Mesendoderm (in vitro differentiated cells): ENCODE measurements at regions not wholly inside any gene's neighbourhood (a gene's known extent, or its start where the extent isn't known, plus 50 kb on each side); places are given as distances from the start of the nearest gene placed in this dataset.

ENCODE experiments used
- DNase-seq: peaks from one replicate; pipeline ENCODE4 v3.0.0; 2013
- H2AK5ac ChIP-seq: 2 replicates; pipeline ENCODE4 v1.6.1; 2013; ENCODE audit warnings: low read length, inconsistent platforms
- H2BK120ac ChIP-seq: 2 replicates; pipeline ENCODE4 v1.6.1; 2013; ENCODE audit warnings: low read depth, mild to moderate bottlenecking, low read length, moderate library complexity, mixed read lengths
- H2BK15ac ChIP-seq: replicated peaks from 2 replicates; pipeline ENCODE4 v1.6.1; 2013; ENCODE audit warnings: low read depth, mild to moderate bottlenecking, moderate library complexity
- H2BK5ac ChIP-seq: 2 replicates; pipeline ENCODE4 v1.6.1; 2013; ENCODE audit warnings: low read length, inconsistent platforms
- H3K18ac ChIP-seq: 2 replicates; pipeline ENCODE4 v1.6.1; 2013; ENCODE audit warnings: mild to moderate bottlenecking, low read length, mixed read lengths
- H3K23ac ChIP-seq: one replicate; pipeline ENCODE4 v1.6.1; 2013; ENCODE audit warnings: low read length
- H3K27ac ChIP-seq: 2 replicates; pipeline ENCODE4 v1.5.1; 2013; ENCODE audit warnings: low read depth, mild to moderate bottlenecking, inconsistent platforms, low read length, moderate library complexity
- H3K27me3 ChIP-seq: 2 replicates; pipeline ENCODE4 v1.6.1; 2013; ENCODE audit warnings: low read length, control low read depth, mild to moderate bottlenecking, inconsistent platforms; ENCODE audit not compliant: insufficient read depth, poor library complexity
- H3K36me3 ChIP-seq: 2 replicates; pipeline ENCODE4 v1.6.1; 2013; ENCODE audit warnings: low read length, inconsistent platforms; ENCODE audit not compliant: control insufficient read depth, insufficient read depth
- H3K4ac ChIP-seq: one replicate; pipeline ENCODE4 v1.6.1; 2013; ENCODE audit warnings: low read depth, mild to moderate bottlenecking, low read length, moderate library complexity
- H3K4me1 ChIP-seq: 2 replicates; pipeline ENCODE4 v1.6.1; 2013; ENCODE audit warnings: low read depth, low read length, inconsistent platforms; ENCODE audit not compliant: control insufficient read depth
- H3K4me2 ChIP-seq: 2 replicates; pipeline ENCODE4 v1.6.1; 2013; ENCODE audit warnings: low read length
- H3K4me3 ChIP-seq: 2 replicates; pipeline ENCODE4 v1.5.1; 2013; ENCODE audit warnings: mild to moderate bottlenecking, low read length
- H3K56ac ChIP-seq: one replicate; pipeline ENCODE4 v1.6.1; 2013; ENCODE audit warnings: low read length
- H3K79me1 ChIP-seq: 2 replicates; pipeline ENCODE4 v1.6.1; 2013; ENCODE audit warnings: low read length, inconsistent platforms
- H3K79me2 ChIP-seq: 2 replicates; pipeline ENCODE4 v1.6.1; 2013; ENCODE audit warnings: mild to moderate bottlenecking, low read length; ENCODE audit not compliant: control insufficient read depth, insufficient read depth
- H3K9ac ChIP-seq: 2 replicates; pipeline ENCODE4 v1.6.1; 2013; ENCODE audit warnings: low read length, inconsistent platforms
- H4K5ac ChIP-seq: one replicate; pipeline ENCODE4 v1.6.1; 2013; ENCODE audit warnings: low read length
- H4K8ac ChIP-seq: one replicate; pipeline ENCODE4 v1.6.1; 2013; ENCODE audit warnings: low read depth, mild to moderate bottlenecking, control low read depth, low read length, moderate library complexity
- whole genome bisulfite sequencing: extraction: QIAGEN DNeasy Blood & Tissue Kit; methylation state at CpG from one replicate; pipeline ENCODE4 v1.1.7; 2013; ENCODE audit warnings: low lambda C conversion rate, missing lambda C conversion rate; ENCODE audit not compliant: insufficient coverage; ENCODE audit errors: extremely low coverage; 5-methylcytosine and 5-hydroxymethylcytosine counted together

DNA sequence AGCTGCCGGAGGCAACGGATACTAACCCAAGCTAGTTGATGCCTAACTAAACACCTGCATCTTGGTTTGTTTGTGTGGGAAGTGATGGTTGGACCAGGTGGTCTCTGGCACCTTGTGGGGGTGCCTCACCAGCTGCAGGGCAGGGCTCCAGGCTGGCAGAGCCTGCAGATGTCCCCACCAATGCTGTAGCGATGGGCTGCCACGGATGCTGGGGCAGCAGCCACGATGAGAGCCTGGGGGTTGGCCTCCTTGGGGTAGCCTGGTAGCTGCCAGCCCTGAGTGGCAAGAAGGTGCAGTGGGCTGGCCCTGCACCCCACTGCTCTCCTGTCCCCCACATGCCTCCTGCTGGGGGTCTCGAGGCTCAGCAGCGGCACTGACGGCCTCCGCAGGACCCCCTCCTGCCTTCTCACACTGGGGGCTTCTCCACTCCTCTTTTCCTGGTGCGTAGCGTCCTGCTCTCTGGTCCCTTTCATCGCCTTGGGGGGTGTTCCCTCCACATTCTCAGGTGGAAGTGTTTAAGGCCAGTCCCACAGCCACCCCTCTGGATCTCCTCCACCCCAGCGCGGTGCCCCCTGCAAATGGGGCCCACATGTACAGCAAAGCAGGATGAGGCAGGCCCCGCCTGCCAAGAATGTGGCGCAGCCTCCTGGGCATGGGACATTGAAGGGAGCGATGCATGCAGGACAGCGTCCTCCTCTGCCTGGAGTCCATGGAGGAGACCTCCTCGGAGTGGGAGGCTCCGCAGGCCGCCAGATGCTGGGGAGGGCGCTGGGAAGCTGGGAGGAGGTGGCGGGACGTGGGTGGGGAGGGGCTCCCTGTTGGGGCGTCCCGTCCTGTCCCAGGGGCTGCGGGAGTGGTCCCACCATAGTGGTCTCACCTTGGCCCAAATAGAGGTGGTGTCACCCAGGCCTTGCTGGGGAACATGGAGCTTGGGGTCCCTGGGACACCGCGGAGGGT, 173.1 kb downstream of the ASB1 start:
- Histone ChIP-seq H3K4me2 (no peak overlapping the region), H3K79me2 (no peaks in the 10 kb centered on the region), H4K5ac (no peak overlapping the region), H3K4ac (no peak overlapping the region), H3K9ac (no peak overlapping the region), H3K56ac (no peak overlapping the region), H3K18ac (no peak overlapping the region), H3K4me3 (no peak overlapping the region), H2BK120ac (no peak overlapping the region), H2BK15ac (no peak overlapping the region), H2BK5ac (no peak overlapping the region), H4K8ac (no peak overlapping the region), H3K23ac (no peak overlapping the region), H2AK5ac (no peak overlapping the region), H3K27me3 (no peaks in the 10 kb centered on the region), H3K27ac (no peak overlapping the region), H3K79me1 (no peaks in the 10 kb centered on the region), H3K4me1 (no peaks in the 10 kb centered on the region), H3K36me3 (no peaks in the 10 kb centered on the region)
- no CpG with 5 or more reads among the region's 29 CpGs for WGBS
- no peak for DNase-seq

- H2BK5ac ChIP-seq = no peak overlapping the region
- H3K4me1 ChIP-seq = no peaks in the 10 kb centered on the region
- no peak overlapping the region for H3K4me2 ChIP-seq
- no peak overlapping the region for H2AK5ac ChIP-seq
- no peaks in the 10 kb centered on the region for H3K36me3 ChIP-seq
- DNase-seq = no peak
- H3K56ac ChIP-seq = no peak overlapping the region
- H4K5ac ChIP-seq = no peak overlapping the region
- no peak overlapping the region for H3K23ac ChIP-seq
- H3K79me1 ChIP-seq = no peaks in the 10 kb centered on the region
- H4K8ac ChIP-seq = no peak overlapping the region
- no peak overlapping the region for H3K4me3 ChIP-seq
- H3K18ac ChIP-seq = no peak overlapping the region
- WGBS = no CpG with 5 or more reads among the region's 29 CpGs
- H2BK15ac ChIP-seq = no peak overlapping the region
- H3K9ac ChIP-seq = no peak overlapping the region
- H2BK120ac ChIP-seq = no peak overlapping the region
- no peak overlapping the region for H3K27ac ChIP-seq
- no peaks in the 10 kb centered on the region for H3K79me2 ChIP-seq
- no peaks in the 10 kb centered on the region for H3K27me3 ChIP-seq
- H3K4ac ChIP-seq = no peak overlapping the region
Measured at GRCh38 chr2:238600506-238601432, 174.0 kb downstream of the ASB1 start.

GRCh38 chr2:238601433-238602222, 174.9 kb downstream of the ASB1 start:
- H3K27ac ChIP-seq = no peak overlapping the region
- H2BK120ac ChIP-seq = no peak overlapping the region
- no peak overlapping the region for H3K4me3 ChIP-seq
- no peak overlapping the region for H2BK5ac ChIP-seq
- no peaks in the 10 kb centered on the region for H3K79me2 ChIP-seq
- no peak for DNase-seq
- no peaks in the 10 kb centered on the region for H3K79me1 ChIP-seq
- H2AK5ac ChIP-seq = no peak overlapping the region
- H3K4me2 ChIP-seq = no peak overlapping the region
- H3K23ac ChIP-seq = no peak overlapping the region
- no CpG with 5 or more reads among the region's 11 CpGs for WGBS
- H3K4me1 ChIP-seq = no peaks in the 10 kb centered on the region
- H3K36me3 ChIP-seq = no peaks in the 10 kb centered on the region
- H4K8ac ChIP-seq = no peak overlapping the region
- H3K27me3 ChIP-seq = no peaks in the 10 kb centered on the region
- no peak overlapping the region for H4K5ac ChIP-seq
- no peak overlapping the region for H3K4ac ChIP-seq
- H3K9ac ChIP-seq = no peak overlapping the region
- no peak overlapping the region for H2BK15ac ChIP-seq
- no peak overlapping the region for H3K18ac ChIP-seq
- H3K56ac ChIP-seq = no peak overlapping the region

- Histone ChIP-seq H3K4me3 (no peak overlapping the region), H4K8ac (no peak overlapping the region), H3K79me2 (no peaks in the 10 kb centered on the region), H3K18ac (no peak overlapping the region), H2BK120ac (no peak overlapping the region), H3K9ac (no peak overlapping the region), H2AK5ac (no peak overlapping the region), H4K5ac (no peak overlapping the region), H3K23ac (no peak overlapping the region), H3K56ac (no peak overlapping the region), H2BK5ac (no peak overlapping the region), H3K27ac (no peak overlapping the region), H3K4ac (no peak overlapping the region), H3K36me3 (no peaks in the 10 kb centered on the region), H3K4me1 (no peaks in the 10 kb centered on the region), H3K79me1 (no peaks in the 10 kb centered on the region), H3K27me3 (no peaks in the 10 kb centered on the region), H3K4me2 (no peak overlapping the region), H2BK15ac (no peak overlapping the region)
- no CpG with 5 or more reads among the region's 6 CpGs for WGBS
- DNase-seq = no peak
Measured at GRCh38 chr2:238602223-238602960, 175.7 kb downstream of the ASB1 start.

- Histone ChIP-seq H3K27ac (no peak overlapping the region), H3K4me1 (no peaks in the 10 kb centered on the region), H4K8ac (no peak overlapping the region), H3K4me2 (no peak overlapping the region), H3K27me3 (no peaks in the 10 kb centered on the region), H3K4me3 (no peak overlapping the region), H2BK15ac (no peak overlapping the region), H3K36me3 (no peaks in the 10 kb centered on the region), H2BK120ac (no peak overlapping the region), H3K4ac (no peak overlapping the region), H2AK5ac (no peak overlapping the region), H3K23ac (no peak overlapping the region), H3K18ac (no peak overlapping the region), H3K79me2 (no peaks in the 10 kb centered on the region), H2BK5ac (no peak overlapping the region), H3K79me1 (no peaks in the 10 kb centered on the region), H4K5ac (no peak overlapping the region), H3K9ac (no peak overlapping the region), H3K56ac (no peak overlapping the region)
- no peak for DNase-seq
Measured at GRCh38 chr2:238603596-238603995, 176.9 kb downstream of the ASB1 start.
